Frontal cortex (tissue), 4 donors: ENCODE measurements at regions not wholly inside any gene's neighbourhood (a gene's known extent, or its start where the extent isn't known, plus 50 kb on each side); places are given as distances from the start of the nearest gene placed in this dataset. TPM values are rescaled to one million over a fixed set of nuclear protein-coding genes. Genes with fewer than 3 reads are reported as not detected.

Experiments
- DNase-seq, 2 donors: peaks; one replicate each; pipeline ENCODE4 v3.0.0; 2012; ENCODE audit warnings: low spot score in 2 of 2
- FAIRE-seq: peaks from 2 replicates; lab custom pipeline; 2012; peaks lifted over from hg19 to GRCh38; lab: Jason Lieb, UNC
- small RNA-seq: library from RNA; depleted of rRNA; stranded (forward); fragments of <200 nt; gene quantifications from one replicate; pipeline ENCODE3, GENCODE V24; 2014
- donor health status: control.
- donor health status: control.
- donor health status: control.

DNA sequence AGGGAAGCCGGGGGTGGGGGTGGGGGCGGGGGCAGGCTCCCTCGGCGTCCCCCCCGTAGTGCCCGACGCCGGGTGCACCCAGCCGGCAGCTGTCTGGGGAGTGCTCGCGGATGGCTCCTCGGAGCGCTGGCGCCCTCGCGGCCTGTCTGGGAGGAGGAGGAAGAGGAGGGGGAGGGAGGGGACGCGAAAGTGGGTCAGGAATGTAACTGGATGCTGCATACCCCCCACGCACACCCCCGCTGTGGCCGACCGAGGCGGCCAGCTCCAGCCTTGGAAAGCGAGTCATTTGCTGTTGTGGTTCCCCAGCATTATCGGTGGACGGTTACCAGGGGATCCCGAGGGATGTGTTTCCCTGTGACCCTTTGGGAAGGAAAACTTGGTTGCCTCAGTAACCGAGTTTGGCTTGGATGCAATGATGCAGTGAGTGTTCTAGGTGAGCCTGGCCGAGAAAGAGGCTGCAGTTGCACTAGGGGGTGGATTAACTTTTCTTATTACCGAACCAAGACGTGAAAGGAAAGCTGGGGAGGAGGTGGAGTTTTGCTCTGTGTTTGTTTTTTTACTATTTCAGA lies 55.2 kb upstream of the RREB1 start:
- peak; percentile 47 to 54 for DNase-seq
- no peak for FAIRE-seq

DNA sequence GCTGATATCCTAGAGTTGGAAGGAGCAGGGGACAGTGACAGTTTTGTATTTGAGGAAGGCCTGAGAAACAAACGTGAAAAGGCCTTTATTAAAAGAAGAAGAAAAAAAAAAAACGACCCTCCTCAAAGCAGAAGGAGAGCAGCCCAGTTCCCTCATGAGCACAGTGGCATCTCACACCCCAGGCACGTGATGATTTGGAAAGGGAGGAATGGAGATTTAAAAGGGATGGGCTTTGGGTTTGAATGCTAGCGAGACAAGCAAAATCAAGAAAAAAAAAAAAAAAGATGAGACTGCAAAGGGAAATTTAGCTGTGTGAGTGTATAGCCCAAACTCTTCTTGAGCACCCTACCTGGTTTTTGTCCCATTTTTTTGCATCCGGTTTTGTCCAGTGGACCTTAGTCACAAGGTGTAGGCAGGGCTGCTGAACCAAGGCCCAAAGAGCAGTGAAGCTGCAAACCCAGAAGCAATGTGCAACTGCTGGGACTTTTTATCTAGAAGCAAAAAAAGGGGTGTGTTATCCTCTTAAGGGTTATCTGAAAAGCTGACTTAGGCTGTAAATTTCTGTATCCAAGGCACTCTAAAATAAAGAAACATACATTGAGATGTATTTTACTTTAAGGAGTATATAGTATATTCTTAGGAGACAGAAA lies 54.5 kb upstream of the RREB1 start:
- DNase-seq (no peak), FAIRE-seq (no peak)

Small RNA genes lying in the stretch of these regions (small RNA-seq; reads per million reads assigned to genes)
- gene RN7SL554P, result not detected
